ENCODE measurements at regions not wholly inside any gene's neighbourhood (a gene's known extent, or its start where the extent isn't known, plus 50 kb on each side); places are given as distances from the start of the nearest gene placed in this dataset.
A peak's percentile ranks its signal among the peaks of the same experiment; 100 is the strongest.
"Not testable (repeated sequence)": the region's sequence is repeated elsewhere in the genome, so short reads cannot be mapped to it uniquely, and the experiment has no call there.

DNA sequence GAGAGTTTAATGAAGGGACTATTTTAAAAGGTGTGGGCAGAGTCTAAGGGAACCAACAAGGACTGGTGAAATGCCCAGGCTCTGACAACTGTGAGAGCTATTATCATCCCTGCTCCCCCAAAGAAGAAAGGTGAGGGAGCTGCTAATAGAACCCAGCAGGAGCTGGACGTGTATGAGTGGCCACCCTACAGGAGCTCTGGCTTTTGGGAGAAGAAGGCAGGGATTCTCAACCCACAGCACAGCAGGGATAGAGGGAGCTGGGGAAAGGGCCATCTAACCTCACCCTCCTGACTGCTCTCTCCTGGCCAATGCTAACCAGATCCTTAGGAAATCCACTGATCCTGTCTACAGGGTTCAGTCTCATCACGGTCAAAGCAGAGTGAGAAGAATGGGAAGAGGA lies 57.1 kb downstream of the GRIN2B start:
- no peak for DNase-seq (ENCODE audit: low read depth)

GRCh38 chr12:13918897-13919296 lies 62.5 kb downstream of the GRIN2B start:
- no peak for DNase-seq (ENCODE audit: low read depth)

GRCh38 chr12:13915096-13915495 lies 66.3 kb downstream of the GRIN2B start:
- no peak for DNase-seq (ENCODE audit: low read depth)

DNA sequence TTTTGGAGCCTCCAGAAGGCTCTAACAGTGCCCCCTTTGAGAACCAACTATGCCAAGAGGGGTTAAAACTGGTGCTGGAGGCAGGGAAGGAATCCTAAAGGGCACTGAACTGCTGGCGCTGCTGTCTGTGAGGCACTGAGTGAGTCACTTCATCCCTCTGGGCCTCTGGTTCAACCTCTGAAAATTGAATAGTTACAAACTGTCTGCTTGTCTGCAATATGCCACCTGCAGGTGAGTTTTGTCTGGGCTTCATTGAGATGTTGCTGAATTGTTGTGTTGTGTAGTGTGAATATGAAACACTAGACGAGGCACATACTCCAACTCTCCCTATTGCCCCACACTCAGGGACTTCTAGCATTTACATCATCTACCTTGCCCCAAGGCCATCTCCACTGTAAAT lies 68.0 kb downstream of the GRIN2B start:
- no peak for DNase-seq (ENCODE audit: low read depth)

- no peak for DNase-seq (ENCODE audit: low read depth)
These were observed 69.4 kb downstream of the GRIN2B start for GRCh38 chr12:13911756-13912554.

DNA sequence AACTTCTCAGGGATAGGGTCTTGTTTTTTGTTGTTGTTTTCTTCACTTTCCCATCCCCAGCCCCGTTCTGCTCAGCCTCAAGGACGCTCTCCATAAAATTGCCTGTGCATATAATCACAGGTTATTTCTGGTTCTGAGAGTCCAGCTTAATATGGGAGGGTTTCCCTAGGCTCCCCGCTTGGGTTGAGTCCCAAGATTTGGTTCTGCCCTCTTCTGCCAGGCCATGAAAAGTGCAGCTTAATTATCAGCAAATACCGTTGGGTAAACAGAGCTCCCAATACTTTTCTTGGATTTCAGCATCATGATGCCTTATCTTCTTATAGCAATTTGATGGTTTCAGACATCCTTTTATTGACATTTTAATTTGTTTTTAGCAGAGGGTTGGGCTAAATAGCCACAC lies 75.6 kb downstream of the GRIN2B start:
- no peak for DNase-seq (ENCODE audit: low read depth)

DNA sequence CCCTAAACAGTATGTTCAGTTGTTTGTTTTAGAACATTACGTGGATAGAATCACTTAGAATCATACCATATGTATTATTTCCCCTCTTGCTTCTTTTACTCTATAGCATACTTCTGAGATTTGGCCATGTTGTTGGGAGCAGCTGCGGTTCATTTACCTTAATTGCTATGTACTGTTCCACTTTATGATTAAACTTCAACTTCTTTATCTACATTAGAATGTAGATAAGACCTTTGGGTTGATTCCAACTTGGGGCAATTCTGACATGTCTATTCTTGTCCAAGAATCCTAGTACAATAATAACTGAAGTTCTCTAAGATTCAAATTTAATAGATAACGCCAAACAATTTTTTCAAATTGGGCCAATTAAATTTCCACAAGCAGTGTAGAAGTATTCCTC lies 80.7 kb downstream of the GRIN2B start:
- no peak for DNase-seq (ENCODE audit: low read depth)

DNA sequence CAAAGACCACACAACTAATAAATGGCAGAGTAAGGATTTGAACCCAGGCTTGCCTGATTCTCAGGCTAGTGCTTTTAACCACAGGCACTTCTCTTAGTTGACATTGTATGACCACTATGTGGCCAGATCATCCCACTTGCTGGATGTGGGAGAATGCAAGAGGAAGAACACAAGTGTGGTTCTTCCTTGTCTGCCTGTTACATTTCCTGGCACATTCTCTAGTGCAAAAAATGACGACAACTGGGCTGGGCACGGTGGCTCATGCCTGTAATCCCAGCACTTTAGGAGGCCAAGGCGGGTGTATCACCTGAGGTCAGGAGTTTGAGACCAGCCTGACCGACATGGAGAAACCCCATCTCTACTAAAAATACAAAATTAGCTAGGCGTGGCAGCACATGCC lies 83.0 kb downstream of the GRIN2B start:
- not testable (repeated sequence) for DNase-seq (ENCODE audit: low read depth)

DNA sequence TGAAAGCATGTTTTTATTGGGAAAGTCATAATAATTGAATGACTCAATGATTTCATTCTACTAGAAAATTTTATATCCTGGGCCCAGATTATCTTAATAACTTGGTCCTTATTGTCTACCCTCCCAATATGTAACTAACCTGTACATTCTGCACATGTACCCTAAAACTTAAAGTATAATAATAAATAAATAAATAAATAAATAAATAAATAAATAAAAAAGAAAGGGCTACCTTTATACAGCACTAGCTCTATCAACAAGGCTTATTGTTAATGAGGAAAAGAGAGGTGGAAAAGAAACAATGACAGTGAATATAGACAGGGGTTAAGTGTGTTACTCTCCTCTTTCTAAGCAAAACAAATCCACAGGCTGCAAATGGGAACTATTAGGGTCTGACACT lies 83.6 kb downstream of the GRIN2B start:
- DNase-seq (ENCODE audit: low read depth): no peak

GRCh38 chr12:13896063-13896626 lies 85.3 kb downstream of the GRIN2B start:
- no peak for DNase-seq (ENCODE audit: low read depth)

DNA sequence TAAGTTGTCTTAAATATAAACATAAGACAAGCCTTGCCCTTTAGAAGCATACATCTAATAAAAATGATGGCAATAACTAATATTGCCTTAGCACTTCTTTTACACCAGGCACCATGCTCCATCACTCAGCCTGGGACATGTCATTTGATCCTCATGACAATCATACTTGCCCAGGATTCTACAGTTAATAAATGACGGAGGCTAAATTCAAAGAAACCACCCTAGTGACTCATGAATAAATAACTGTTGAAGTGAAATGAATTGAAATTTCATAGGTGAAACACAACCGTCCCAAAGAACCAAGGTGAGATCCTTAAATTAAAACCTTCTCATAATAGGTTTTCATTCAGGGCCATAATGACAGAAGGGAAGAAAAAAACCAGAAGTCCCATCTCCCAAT lies 89.5 kb downstream of the GRIN2B start:
- no peak for DNase-seq (ENCODE audit: low read depth)

GRCh38 chr12:13890943-13891342 lies 90.5 kb downstream of the GRIN2B start:
- no peak for DNase-seq (ENCODE audit: low read depth)

DNA sequence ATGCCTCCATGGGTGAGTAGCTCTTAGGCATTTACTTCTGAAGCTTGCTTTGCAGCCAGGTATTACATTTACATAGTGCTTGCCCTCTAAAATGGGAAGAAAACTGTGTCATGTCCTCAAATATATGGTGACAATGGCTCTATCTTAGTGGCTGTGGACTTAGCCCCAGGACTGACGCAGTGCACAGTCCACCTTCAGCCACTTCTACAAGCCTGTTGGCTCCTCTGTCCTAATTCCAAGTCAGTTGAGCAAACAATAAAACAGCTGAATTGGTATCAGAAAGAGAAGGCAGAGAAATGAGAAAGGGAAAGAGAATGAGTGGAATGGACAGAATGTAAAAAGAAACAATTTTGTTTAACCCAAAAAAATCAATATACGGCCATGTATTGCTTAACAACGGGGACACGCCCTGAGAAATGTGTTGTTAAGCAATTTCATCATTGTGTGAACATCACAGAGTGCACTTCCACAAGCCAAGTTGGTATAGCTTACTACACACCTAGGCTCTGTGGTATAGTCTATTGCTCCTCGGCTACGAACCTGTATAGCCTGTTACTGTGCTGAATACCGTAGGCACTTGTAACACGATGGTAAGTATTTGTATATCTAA lies 93.5 kb downstream of the GRIN2B start:
- DNase-seq (ENCODE audit: low read depth): no peak

GRCh38 chr12:13882176-13882575 lies 99.2 kb downstream of the GRIN2B start:
- no peak for DNase-seq (ENCODE audit: low read depth)

- no peak for DNase-seq (ENCODE audit: low read depth)
These were observed 100.8 kb downstream of the GRIN2B start for GRCh38 chr12:13880613-13881012.

GRCh38 chr12:13875744-13876143 lies 105.7 kb downstream of the GRIN2B start:
- DNase-seq (ENCODE audit: low read depth): no peak

- DNase-seq (ENCODE audit: low read depth): no peak
These were observed 111.1 kb downstream of the GRIN2B start for GRCh38 chr12:13870255-13870654.

GRCh38 chr12:13864081-13864673 lies 117.2 kb downstream of the GRIN2B start:
- DNase-seq (ENCODE audit: low read depth): peak; percentile 24

GRCh38 chr12:13857750-13858149 lies 123.7 kb downstream of the GRIN2B start:
- no peak for DNase-seq (ENCODE audit: low read depth)

DNA sequence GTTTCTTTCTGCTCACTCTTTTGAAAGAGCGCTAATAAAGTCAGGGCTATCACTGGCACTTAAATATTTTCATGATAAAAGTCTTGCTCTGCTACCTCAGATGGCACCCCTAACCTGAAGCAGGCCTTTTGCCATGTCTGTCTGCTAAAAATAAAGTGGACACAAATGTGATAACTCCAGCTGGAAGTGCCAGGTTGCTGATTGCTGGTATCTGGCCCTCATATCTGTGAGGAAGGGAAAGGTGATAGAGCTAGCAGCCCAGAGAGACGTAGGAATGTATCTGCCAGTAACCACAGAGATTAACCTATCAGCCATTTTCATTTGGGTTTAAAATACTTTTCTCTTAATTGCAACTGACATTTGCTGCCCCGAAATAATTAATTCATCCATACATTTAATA lies 127.9 kb downstream of the GRIN2B start:
- DNase-seq (ENCODE audit: low read depth): no peak

DNA sequence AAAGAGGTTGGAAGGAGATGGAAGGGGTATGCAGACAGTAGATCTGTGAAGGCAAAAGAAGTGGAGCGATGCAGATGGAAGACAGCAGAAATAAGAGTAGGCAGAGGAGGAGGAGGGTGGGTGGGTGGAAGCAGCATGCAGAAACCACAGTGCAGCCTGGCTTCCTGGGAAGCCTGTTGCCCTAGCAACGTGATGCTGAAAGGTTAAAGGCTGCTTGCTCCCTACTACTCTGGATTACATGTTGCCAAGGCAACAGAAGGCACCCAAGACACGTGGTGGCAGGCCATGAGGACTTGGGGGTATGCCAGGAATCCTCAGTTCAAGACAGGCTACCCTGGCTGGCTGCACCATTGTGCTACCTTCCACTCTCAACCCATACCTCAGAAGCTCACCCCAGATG lies 129.6 kb downstream of the GRIN2B start:
- no peak for DNase-seq (ENCODE audit: low read depth)

GRCh38 chr12:13849456-13849855 lies 131.9 kb downstream of the GRIN2B start:
- no peak for DNase-seq (ENCODE audit: low read depth)

- DNase-seq (ENCODE audit: low read depth): no peak
These were observed 137.6 kb downstream of the GRIN2B start for GRCh38 chr12:13843841-13844240.
